CD4-positive, alpha-beta T cell treated with Interleukin-21 for 1 hour (primary cell): ENCODE measurements at regions not wholly inside any gene's neighbourhood (a gene's known extent, or its start where the extent isn't known, plus 50 kb on each side); places are given as distances from the start of the nearest gene placed in this dataset.
"Not testable (repeated sequence)": the region's sequence is repeated elsewhere in the genome, so short reads cannot be mapped to it uniquely, and the experiment has no call there.

ENCODE experiments used
- DNase-seq: peaks from one replicate; pipeline ENCODE4 v3.0.0-alpha.2; 2020

GRCh38 chr15:85267158-85267857, 113.1 kb upstream of the AKAP13 start:
- not testable (repeated sequence) for DNase-seq

- DNase-seq: no peak
Measured at GRCh38 chr15:85274315-85275050, 105.9 kb upstream of the AKAP13 start.

- DNase-seq: no peak
Measured at GRCh38 chr15:85276508-85276907, 103.9 kb upstream of the AKAP13 start.

- DNase-seq: no peak
Measured at GRCh38 chr15:85276921-85277320, 103.5 kb upstream of the AKAP13 start.

- no peak for DNase-seq
Measured at GRCh38 chr15:85277847-85278370, 102.5 kb upstream of the AKAP13 start.

GRCh38 chr15:85280203-85280602, 100.2 kb upstream of the AKAP13 start:
- no peak for DNase-seq

GRCh38 chr15:85281293-85281882, 99.0 kb upstream of the AKAP13 start:
- DNase-seq: no peak

- no peak for DNase-seq
Measured at GRCh38 chr15:85282504-85283115, 97.8 kb upstream of the AKAP13 start.

- not testable (repeated sequence) for DNase-seq
Measured at GRCh38 chr15:85283815-85284214, 96.6 kb upstream of the AKAP13 start.

- DNase-seq: no peak
Measured at GRCh38 chr15:85284497-85284896, 95.9 kb upstream of the AKAP13 start.

- peak; percentile 40 for DNase-seq
Measured at GRCh38 chr15:85289677-85290365, 90.6 kb upstream of the AKAP13 start.

- DNase-seq: not testable (repeated sequence)
Measured at GRCh38 chr15:85292583-85292982, 87.8 kb upstream of the AKAP13 start.

- peak; percentile 83 for DNase-seq
Measured at GRCh38 chr15:85296615-85297402, 83.6 kb upstream of the AKAP13 start.

GRCh38 chr15:85297537-85297936, 82.9 kb upstream of the AKAP13 start:
- DNase-seq: no peak

- DNase-seq: no peak
Measured at GRCh38 chr15:85298366-85298765, 82.0 kb upstream of the AKAP13 start.

GRCh38 chr15:85298941-85299340, 81.5 kb upstream of the AKAP13 start:
- DNase-seq: no peak

GRCh38 chr15:85302271-85302670, 78.1 kb upstream of the AKAP13 start:
- DNase-seq: no peak

- no peak for DNase-seq
Measured at GRCh38 chr15:85305050-85305449, 75.4 kb upstream of the AKAP13 start.

- DNase-seq: no peak
Measured at GRCh38 chr15:85306946-85307686, 73.3 kb upstream of the AKAP13 start.

GRCh38 chr15:85307687-85308045, 72.7 kb upstream of the AKAP13 start:
- DNase-seq: no peak

- DNase-seq: no peak
Measured at GRCh38 chr15:85311647-85312046, 68.8 kb upstream of the AKAP13 start.
